ENCODE measurements at regions not wholly inside any gene's neighbourhood (a gene's known extent, or its start where the extent isn't known, plus 50 kb on each side); places are given as distances from the start of the nearest gene placed in this dataset.

DNA sequence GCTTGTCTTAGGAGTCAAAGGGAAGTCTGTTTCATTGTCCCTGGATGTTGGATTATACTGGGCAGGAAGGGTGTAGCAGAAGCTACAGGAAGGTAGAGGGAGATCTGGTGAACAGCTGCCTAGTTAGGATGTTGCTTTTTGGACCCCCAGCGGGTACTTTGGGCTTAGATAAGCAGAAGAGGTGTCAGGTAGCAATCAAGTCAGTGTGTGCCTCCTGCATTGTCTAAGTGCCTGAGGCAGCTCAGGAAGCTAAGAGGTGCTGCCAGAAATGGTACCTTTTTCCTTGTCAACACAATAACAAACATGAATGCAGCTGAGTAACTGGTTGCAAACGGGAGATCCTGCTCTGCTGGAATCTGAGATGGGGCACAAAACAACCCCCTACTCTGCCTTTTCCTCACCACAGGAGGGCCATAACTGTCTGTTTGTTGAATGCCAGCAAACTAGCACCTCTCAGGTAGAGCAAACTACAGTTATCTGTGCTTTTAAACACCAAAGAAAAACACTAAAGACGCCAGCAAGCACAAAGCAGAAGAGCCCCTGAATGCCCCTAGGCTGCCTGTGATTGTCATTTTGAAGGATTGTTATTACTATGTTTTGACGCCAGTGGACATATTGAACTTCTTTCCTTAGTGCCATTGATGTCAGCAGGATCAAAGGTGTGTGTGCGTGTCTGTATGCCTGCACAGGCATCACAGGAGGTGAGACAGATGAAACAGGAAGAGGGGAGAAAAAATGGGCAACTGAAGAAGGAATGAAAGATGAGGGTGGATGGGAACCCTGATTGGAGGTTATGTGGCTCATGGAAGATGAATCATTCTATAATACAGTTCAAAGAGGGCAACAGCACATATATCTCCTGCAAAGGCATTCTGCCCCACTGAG is 151.4 kb downstream of the ETAA1 start:
- TF ChIP-seq HNF4A (conservative IDR thresholded peaks at IDR 0.05): no peak
- TF ChIP-seq, protein P1, sequence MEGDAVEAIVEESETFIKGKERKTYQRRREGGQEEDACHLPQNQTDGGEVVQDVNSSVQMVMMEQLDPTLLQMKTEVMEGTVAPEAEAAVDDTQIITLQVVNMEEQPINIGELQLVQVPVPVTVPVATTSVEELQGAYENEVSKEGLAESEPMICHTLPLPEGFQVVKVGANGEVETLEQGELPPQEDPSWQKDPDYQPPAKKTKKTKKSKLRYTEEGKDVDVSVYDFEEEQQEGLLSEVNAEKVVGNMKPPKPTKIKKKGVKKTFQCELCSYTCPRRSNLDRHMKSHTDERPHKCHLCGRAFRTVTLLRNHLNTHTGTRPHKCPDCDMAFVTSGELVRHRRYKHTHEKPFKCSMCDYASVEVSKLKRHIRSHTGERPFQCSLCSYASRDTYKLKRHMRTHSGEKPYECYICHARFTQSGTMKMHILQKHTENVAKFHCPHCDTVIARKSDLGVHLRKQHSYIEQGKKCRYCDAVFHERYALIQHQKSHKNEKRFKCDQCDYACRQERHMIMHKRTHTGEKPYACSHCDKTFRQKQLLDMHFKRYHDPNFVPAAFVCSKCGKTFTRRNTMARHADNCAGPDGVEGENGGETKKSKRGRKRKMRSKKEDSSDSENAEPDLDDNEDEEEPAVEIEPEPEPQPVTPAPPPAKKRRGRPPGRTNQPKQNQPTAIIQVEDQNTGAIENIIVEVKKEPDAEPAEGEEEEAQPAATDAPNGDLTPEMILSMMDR (IDR thresholded peaks at IDR 0.05; ENCODE audit: low read depth, low read length, missing input control): no peak
